HG03045 (cell line): ENCODE measurements at regions not wholly inside any gene's neighbourhood (a gene's known extent, or its start where the extent isn't known, plus 50 kb on each side); places are given as distances from the start of the nearest gene placed in this dataset.

Source experiments
- ATAC-seq: cut with Tn5 transposase; IDR thresholded peaks from one replicate; pipeline ENCODE4 v1.9.1; 2021; ENCODE audit warnings: mild to moderate bottlenecking, moderate library complexity; ENCODE audit not compliant: unreplicated experiment

DNA sequence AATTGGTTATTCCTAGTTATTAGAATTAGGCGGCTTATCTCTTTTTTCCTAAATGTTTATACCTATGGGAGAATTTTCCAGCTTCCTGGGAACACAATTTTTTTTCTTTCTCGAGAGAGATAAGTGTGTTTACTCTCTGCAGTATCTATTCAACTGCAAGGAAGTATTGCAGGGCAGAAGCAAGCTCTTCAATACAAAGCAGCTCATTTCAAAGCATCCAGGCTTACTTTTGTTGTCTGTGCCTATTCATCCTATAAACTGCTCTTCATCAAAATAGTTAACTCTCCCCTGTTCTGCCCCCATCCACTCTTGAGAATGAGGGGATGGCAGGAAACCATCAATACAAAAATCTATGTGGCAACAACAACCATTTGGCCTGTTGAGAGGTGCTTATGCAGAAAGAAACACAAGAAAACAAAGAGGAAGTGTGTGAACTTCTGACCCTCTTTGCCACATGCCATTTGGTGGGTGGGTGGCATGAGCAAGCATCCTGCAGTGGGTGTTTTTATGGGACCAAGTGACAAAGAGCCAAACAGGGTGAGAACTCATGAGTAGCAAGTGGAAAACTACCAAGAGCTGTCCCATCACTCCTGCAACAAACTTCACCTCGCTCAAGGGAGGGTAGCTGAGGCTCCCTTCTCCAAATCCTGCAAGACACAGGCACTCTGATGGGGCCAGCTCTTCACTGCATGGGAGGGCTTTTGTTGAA, 50.6 kb upstream of the MRPS6 start:
- no peak for ATAC-seq

DNA sequence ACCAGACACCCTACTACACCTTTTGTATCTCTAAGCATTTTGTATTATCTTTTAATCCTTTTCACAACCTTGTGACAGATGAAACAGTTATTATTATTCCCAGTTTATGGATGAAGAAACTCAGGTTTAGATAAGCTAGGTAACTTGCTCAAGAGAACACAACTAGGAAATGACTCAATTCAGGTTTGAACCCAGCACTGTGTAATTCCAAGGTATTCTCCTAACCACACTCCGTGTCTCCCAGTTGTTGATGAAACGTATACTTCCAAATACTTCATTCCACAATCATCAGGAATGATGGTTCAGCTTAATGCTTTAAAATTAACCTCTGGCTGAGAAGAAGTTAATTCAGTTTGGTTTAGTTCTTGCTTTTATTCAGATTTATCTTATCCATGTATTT, 51.7 kb upstream of the MRPS6 start:
- ATAC-seq: no peak

DNA sequence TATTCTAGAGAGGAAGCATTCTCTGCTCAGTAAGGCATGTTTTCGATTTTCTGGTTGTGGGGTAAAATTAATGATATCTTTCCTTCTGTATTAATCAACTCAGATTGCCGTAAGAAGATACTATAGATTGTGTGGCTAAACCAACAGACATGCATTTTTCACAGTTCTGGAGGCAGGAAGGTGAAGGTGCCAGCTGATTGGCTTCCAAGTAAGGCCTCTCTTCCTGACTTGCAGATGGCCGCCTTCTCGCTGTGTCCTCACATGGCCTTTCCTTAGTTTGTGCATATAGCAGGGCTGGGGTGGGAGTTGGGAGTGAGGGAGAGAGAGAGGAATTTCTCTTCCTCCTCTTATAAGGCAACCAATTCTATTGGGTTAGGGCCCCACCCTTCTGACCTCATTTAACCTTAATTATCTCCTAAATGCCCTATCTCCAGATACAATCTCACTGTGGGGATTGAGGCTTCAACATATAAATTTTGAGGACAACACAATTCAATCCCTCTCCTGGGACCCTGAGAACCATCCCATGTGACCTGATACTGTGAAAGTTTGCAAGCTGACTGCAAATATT, 52.3 kb upstream of the MRPS6 start:
- no peak for ATAC-seq

DNA sequence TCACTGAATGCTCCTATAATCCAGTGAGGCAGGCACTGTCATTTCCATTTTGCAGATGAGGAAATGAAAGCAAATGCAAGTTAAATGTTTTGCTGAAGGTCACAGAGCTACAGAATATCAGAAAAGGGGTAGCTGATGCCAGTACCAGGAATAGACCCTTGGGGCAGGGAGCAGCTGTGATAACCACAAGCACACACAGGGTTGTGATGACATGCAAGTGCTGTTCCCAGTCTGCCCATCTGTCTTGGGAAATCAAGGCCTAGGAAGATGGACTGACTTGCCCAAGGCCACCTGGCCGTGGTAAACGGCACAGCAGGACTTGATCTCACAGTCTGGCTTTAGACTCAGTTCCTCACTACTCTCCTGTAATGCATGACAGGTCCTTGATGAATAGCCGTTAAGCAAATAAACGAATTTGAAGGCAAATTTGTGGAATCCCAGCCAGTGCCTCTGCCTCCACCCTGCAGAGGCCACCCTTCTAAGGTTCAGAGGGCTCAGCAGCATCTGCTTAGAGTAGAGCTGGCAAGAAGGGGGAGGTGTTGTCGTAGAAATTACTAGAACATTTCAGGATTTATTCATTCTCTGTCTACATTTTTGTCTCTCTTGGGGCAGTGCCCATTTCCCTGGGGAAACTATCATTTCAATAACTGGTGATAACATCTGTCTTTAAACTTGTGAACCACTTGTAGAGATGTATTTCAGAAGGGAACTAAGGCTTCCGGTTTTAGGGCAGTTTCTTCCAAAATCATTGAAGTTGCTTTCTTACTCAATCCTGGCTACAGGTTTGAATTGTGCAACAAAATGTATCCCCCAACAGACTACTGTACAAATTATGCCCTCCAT, 53.2 kb upstream of the MRPS6 start:
- peak; percentile 34 for ATAC-seq

DNA sequence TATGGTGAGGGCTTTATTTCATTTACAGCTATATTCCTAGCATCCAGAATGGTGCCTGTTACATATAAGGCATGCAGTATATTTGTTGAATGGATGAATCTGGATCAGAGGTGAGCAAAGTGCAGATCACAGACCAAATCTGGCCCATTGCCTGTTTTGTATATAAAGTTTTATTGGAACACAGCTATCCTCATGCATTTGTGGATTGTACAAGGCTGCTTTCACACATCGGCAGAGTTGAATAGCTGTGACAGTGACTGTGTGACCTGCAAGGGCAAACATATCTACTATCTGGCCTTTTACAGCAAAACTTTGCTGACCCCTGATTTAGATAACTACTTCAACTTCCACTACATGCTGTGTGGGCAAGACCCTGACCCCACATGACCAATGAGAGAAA, 54.0 kb upstream of the MRPS6 start:
- ATAC-seq: no peak

DNA sequence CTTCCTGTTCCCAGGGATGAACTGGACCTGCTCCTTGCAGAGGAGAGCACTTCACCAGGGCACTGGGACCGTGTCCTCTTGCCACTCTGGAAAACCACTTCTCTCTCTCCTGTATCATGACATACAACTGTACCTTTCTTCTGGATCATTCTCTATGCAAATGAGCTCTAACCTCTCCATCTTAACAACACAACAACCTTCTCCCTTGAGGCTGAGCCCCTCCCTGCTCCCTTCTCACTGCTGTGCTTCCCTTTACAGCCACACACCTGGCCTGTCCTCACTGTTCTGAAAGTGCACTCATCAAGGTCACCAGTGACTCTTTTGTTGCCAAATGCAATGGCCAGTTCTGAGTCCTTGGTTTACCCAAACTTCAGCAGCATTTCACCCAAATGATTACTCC, 54.5 kb upstream of the MRPS6 start:
- no peak for ATAC-seq

DNA sequence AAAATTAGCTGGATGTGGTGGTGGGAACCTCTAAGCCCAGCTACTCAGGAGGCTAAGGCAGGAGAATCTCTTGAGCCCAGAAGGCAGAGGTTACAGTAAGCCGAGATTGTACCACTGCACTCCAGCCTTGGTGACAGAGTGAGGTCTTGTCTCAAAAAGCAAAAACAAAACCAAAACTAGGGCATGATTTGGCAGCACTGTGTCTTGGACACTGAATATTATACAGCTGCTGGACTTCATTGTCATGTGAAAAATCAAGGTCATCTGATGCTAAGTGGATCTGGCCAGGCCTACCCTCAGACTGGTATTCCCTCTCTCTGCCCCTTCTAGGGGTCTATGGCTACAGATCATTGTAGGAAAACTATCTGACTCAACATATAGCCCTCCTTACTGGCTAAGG, 55.2 kb upstream of the MRPS6 start:
- no peak for ATAC-seq

DNA sequence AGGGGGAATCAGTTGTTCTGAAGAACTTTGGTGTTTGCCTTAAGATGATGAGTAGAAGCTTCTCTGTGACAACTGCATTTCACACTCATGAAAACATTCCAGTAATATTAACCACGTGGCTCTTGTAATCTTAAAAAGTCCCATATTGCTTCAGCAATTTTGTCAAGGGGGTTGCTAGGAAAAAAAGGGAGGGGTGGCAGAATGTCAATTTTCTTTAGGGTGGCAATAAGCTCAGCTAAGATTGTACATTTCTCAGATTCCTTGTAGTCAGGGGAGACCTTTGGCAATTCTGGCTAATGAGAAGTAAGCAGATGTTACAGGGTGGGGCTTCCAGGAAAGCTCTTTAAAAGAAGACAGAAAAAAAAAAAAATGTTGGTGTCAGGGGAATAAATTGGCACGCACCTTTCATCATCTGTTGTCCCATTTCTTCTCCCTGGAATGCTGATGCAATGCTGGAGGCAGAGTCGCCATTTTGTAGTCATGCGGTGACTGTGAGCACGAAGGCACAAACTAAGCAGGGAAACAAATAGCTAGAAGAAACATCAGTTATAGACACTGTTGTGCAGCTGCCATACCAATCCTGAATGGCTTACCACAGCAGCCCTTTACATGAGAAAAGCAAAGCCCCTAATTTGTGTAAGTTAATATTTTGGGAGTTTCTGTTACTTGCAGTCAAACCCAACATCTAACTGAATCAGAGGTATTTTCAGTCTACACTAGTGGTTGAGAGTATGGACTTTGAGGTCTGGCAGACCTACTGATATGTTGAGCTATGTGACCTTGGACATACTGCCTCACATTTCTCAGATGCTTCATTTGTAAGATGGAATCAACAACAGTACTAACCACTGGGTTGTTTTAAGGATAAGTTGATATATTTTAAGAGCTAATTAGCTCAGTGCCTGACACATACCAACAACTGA, 56.1 kb upstream of the MRPS6 start:
- ATAC-seq: peak; percentile 46

DNA sequence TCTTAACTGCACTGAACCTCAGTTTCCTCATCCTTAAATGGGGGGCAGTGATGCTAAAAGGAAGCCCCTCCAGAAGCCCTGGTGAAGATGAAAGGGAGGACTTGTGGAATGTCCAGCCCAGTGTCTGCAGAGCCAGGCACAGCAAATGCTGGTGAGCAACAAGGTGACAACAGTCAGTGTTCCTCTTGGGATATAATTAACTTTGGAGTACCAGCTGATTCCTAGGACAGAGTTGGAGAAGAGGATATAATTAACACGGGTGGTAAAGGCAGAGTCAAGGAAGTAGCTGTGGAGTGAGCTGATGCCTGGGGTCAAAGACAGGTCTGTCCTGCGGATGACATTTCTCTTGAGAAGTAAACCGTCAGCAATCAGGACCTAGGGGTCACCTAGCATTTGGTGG, 60.7 kb upstream of the MRPS6 start:
- no peak for ATAC-seq

DNA sequence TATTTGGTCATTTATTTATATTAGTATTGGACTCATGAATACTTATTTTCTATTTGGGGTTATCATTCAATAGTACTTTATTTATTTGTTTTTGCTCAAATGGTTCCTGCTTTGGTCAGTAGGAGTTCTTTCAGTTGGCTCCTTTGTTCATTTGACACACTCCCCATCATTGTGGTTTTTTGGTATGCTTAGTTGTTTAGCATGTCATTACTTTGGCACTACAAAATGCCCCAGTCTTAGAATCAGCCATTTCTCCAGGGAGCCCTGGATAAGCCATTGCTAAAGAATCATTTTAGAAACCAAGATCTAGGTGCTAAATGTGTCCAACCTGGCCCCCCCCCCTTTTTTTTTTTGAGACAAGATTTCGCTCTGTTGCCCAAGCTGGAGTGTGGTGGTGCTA, 61.7 kb upstream of the MRPS6 start:
- ATAC-seq: no peak

DNA sequence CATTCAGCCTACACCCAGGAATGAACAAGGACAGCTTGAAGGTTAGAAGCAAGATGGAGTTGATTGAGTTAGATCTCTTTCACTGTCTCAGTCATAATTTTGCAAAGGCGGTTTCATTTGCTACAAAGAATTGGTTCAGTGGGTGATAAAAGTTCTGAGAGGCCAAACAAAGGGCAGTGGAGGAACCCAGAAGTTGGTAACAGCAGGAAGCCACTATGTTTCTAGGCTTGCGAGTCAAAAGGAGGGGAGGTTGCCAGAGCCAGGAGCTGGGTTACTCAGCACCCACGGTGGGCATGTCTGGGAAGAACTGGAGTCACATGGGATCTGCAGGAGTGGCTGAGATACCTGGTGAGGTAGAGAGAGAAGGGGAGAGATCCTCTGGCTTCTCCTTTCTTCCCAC, 64.2 kb upstream of the MRPS6 start:
- no peak for ATAC-seq

DNA sequence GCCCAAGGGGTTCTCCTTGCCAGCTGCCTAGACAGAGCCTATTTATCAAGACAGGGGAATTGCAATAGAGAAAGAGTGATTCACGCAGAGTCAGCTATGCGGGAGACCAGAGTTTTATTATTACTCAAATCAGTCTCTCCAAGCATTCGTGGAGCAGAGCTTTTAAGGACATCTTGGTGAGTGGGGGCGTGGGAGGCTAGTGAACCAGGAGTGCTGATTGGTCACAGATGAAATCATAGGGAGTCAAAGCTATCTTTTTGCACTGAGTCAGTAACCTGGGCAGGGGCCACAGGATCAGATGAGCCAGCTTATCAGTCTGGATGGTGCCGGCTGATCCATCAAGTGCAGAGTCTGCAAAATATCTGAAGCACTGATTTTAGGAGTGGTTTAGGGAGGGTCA, 64.8 kb upstream of the MRPS6 start:
- no peak for ATAC-seq

DNA sequence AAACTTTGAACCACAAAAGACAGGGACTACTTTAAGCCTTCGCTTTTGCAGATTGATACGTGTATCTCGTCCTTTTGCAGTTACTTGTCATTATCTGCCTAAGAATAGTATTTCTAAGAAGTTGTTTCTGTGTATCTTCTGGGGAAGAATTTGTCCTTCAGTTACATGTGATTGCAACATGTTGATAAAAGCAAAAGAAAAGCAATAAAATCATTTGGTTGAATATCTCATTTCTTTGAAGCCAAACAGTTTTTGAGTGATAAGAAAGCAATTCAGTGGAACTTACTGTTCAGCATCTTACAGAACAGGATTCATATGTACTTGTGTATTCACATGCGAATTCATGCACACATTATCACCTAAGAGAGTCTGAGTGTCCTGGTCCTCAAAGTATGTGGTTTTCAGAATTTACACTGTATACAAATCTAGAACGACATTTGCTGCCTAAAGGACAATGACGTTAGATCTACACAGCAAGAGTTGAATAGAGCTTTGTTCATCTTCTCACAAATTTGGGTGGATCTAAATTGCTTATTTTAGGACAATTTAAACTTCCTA, 66.7 kb upstream of the MRPS6 start:
- no peak for ATAC-seq

DNA sequence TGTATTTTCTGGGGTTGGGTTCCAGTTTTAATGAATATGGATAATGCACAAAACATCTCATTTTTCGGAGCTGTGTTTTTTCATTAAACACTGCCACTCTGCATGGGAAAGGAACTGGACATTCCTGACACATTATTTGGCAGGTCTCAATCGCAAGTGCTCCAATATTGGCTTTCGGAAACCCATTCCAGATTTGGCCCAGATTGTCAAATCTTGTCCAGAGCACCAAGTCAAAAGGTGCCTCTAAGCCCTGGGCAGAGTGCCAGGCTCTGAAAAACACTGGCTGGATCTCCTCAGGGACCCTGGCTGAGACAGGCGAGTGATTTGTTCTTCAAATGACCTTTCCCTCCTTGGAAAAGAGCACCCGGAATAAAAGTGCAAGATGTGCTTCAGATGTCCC, 68.4 kb upstream of the MRPS6 start:
- ATAC-seq: no peak

DNA sequence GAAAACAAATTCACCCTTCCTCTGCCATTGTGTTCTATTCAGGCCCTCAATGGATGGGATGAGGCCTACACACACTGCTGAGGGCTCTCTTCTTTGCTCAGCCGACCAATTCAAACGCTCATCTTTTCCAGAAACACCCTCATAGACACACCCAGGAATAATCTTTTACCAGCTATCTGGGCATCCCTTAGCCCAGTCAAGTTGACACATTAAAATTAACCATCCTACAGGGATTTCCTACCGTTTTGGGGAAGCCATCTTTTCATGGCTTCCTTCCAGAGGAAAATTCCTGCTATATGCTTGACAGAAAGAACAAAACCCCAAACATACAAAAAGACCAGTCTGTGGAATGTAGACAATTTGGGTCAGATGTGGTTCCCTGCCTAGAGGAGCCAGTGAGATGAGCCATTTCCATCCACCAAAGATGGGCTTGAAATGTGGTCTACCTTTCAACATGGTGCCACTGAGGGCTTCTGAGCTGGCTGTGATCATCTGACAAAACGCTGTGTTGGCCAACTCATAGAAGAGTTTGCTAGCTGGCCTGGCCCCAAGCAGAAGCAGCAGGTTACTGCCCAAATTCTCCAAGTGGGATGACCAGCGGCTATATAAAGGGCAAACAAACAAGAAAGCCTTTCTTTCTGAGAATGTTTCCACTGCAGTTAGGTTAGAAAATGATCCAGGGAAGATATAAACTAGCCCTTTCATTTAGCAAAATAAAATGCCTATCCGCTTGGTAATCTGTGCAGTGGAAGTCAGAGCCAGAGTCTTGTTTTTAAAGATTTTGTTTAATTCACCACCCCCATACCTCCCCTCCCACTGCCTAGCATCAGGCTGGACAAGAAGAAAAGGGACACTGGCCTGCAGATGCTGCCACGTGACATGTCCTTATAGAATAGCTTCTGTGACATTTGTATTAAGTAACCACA, 69.1 kb upstream of the MRPS6 start:
- no peak for ATAC-seq

DNA sequence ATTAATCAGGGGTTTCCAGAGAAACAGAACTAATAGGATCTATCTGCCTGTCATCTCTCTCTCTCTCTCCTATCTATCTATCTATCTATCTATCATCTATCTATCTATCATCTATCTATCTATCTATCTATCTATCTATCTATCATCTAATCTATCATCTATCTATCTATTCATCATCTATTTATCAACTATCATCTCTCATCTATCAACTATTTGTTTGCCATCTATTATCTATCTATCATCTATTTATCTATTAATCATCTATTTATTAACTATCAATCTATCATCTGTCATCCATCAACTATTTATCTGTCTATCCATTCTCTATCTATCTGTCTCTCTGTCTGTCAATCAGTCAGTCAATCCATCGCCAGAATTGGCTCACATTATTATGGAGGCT, 70.0 kb upstream of the MRPS6 start:
- no peak for ATAC-seq

DNA sequence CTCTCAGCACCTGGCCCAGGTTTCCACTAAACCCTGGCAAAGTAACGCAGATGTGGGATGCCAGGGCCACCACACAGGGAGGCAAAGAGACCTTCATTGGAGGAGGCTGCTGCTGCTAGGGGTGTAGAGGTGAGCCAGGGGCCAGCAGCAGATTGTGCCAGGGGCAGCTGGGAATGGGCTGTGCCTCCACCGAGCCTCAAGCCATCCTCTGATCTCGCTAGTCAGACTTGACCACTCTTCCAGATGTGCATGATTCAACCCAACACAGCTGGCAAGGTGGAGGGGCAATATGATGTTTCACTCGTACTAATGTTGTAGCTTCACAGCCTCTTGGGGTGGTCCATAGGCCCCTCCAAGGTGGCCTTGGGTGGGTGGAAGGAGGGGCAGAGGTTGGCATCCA, 73.0 kb upstream of the MRPS6 start:
- ATAC-seq: no peak

DNA sequence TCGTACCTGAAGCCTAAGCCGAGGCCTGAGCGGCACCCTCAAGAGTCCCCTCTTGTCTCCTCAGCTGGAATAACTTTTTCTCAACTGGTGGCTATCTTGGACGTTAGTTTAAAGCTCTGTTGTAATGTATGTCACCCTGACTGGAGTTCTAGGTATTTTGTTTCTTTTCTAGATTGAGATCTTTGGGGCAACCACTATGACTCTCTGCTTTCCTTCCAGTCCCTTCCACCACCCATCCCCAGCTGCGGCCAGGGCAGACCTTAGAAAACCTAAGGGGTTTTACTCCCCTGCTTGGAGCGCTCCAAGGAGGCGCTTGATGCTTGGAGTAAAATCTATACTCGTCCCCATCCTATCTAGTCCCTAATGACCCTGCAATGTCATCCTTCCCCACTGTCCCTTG, 74.6 kb upstream of the MRPS6 start:
- no peak for ATAC-seq

DNA sequence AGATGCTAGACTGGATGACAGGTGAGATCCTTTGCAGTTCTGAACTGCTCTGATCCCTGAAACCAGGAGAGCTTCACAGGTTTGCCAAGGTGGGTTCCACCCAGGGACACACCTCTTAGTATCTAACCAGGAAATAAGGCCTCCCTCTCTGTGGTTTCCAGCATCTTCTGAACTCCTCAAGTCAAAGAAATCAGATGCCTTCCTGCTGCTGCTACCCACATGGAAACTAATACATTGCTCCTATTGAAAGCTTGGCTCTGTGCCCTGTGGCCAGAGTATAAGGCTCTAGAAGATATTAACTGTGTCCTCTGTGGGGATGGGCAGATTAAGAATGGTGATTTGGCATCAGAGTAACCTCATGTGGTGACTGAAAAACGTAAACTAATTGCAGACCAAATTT, 75.0 kb upstream of the MRPS6 start:
- no peak for ATAC-seq

DNA sequence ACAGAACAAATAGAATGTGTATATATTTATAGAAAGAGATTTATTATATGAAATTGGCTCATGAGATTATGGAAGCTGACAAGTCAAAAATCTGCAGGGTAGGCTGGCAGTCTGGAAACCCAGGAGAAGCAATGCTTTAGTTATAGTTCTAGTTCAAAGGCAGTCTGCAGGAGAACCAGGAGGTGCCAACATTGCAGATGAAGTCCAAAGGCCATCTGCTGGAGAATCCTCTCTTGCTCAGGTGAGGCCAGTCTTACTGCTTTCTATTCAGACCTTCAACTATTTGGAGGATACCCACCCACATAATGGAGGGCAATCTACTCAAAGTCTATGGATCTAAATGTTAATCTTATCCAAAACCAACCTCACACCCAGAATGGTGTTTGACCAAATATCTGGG, 75.9 kb upstream of the MRPS6 start:
- ATAC-seq: no peak
